ELF-1 (cell line): ENCODE measurements at regions not wholly inside any gene's neighbourhood (a gene's known extent, or its start where the extent isn't known, plus 50 kb on each side); places are given as distances from the start of the nearest gene placed in this dataset.
A peak's percentile ranks its signal among the peaks of the same experiment; 100 is the strongest.

Source experiments
- DNase-seq: peaks from one replicate; pipeline ENCODE4 v3.0.0-alpha.2; 2016; ENCODE audit warnings: low read depth, low spot score

- no peak for DNase-seq
These were observed 136.2 kb downstream of the HMX1 start for GRCh38 chr4:8735236-8736089.

DNA sequence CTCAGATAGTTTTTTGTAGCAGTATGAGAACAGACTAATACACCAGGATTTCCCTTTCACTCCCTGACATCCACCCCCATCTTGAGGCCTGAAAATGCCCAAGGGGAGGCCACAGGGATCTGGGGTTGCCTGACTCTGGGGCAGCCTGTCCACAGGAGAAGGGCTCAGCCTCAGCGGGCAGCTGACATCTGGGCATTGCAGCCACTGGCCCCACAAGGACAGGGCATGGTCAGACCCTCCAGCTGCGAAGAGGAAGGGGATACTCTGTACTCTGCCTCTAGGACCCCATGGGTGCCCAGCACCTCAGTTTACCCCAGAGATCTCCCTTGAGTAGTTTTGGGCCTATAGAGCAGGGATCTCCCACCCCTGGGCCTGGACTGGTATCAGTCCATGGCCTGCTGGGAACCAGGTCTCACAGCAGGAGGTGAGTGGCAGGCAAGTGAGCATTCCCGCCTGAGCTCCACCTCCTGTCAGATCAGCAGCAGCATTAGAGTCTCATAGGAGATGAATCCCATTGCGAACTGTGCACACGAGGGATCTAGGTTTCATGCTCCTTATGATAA lies 138.9 kb downstream of the HMX1 start:
- DNase-seq = no peak

GRCh38 chr4:8732092-8732491 lies 139.5 kb downstream of the CPZ start:
- DNase-seq = no peak

- DNase-seq = no peak
These were observed 138.8 kb downstream of the CPZ start for GRCh38 chr4:8731364-8731763.

DNA sequence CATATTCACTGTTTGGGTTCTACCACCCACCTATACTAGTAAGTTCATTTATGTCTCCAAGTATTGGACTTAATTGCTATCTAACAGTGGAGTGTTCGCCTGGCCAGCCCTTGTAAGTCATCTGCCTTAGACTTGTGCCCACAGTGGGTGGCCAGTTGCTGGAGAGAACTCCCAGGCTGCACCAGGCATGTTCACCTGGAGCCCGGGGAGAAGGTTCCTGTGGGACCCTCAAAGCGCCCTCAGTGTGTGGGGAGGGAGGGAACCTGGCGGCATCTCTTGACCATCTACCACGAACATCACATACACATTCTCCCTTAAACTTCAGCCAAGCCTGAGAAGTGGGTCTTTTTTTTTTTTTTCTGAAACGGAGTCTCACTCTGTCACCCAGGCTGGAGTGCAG lies 138.1 kb downstream of the CPZ start:
- DNase-seq = no peak

- DNase-seq = no peak
These were observed 137.6 kb downstream of the CPZ start for GRCh38 chr4:8730159-8730558.

DNA sequence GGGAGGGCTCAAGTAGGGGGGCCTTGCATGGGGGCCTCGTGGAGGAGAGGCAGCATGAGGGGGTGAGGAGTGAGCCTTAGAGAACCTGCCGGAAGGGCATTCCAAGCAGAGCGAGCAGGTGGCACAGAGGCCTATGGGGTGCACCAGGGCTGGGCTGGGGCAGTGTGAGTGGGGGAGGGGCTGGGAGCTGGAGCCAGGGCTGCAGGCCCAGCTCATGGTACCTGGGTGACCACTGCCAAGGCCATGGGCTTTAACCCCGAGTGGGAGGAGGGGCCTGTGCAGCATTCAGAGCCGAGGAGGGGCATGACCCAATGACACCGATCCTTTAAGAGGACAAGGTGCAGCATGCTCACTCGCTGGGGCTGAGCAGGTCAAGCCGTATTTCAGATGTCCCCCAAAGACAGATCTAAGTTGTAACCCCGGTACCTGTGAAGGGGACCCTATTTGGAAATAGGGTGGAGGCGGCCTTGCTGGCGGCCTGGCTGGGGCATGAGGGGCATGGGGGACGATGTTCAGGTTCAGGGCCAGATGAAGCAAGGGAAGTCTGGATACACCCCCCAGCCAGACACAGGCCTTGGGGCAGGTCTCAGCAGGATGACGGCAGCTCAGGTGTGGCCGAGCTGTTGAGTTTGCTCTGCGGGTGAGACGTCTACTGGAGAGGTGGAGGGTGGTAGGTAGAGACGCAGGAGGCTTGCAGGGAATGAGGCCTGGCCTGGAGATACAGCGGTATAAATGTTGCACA lies 137.0 kb downstream of the CPZ start:
- DNase-seq = no peak

- no peak for DNase-seq
These were observed 136.2 kb downstream of the CPZ start for GRCh38 chr4:8728536-8729407.

GRCh38 chr4:8727546-8728510 lies 135.3 kb downstream of the CPZ start:
- no peak for DNase-seq

- DNase-seq = no peak
These were observed 134.6 kb downstream of the CPZ start for GRCh38 chr4:8727131-8727530.

GRCh38 chr4:8726344-8726851 lies 133.8 kb downstream of the CPZ start:
- no peak for DNase-seq

DNA sequence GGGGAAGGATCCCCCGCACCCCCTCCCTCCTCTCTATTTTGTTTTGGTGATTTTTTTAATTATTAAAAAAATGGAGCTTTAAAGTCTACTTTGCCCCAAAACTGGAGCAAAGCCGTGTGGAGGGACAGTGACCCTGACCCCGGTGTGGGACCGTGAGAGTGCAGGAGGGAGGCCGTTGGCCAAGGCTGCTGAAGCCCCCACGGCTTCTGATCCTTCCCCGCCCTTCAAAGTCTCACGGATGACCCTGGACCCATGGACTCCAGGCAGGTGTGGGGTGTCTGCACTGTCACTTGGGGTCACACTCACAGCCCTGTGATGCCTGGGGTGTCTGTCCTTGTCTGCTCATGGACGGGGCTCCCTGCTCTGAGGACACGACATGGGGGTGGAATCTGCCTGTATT lies 133.3 kb downstream of the CPZ start:
- no peak for DNase-seq

DNA sequence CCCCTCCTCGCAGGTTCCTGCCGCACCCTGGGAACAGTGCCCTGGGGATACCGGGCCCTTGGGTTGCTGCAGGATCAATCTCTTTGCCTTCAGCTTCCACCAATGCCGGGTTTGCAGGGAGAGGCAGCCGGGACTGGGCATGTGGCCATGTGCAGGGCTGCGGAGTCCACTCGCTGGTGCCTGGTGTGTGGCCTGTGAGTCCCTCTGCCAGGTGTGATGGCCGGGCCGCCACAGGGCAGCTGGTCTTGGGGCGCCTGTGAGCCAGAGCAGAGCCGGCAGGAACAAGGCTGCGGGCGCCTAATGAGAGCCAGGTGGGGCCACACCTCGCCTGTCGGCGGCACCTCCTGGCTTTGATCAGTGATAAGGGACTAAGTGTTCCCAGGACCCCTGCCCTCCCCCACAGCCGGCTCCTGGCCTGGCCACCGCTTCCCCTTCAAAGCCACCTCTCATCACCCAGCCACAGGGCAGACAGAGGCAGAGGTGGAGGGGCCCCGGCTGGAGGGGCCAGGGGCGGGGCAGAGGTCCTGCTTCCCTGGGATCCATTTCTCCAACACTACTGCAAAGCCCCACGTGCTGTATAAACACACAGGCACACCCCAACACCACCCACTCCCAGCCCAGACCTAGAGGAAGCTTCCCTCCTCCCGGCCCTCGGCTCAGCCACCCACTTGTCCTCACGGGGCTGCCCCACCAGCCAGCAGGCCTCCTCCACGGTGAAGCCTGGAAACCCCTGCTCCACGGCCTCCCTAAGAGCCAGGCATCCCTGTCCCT lies 132.7 kb downstream of the CPZ start:
- peak; percentile 49 for DNase-seq

- DNase-seq = no peak
These were observed 132.0 kb downstream of the CPZ start for GRCh38 chr4:8724436-8725070.

- no peak for DNase-seq
These were observed 130.8 kb downstream of the CPZ start for GRCh38 chr4:8723222-8723980.

DNA sequence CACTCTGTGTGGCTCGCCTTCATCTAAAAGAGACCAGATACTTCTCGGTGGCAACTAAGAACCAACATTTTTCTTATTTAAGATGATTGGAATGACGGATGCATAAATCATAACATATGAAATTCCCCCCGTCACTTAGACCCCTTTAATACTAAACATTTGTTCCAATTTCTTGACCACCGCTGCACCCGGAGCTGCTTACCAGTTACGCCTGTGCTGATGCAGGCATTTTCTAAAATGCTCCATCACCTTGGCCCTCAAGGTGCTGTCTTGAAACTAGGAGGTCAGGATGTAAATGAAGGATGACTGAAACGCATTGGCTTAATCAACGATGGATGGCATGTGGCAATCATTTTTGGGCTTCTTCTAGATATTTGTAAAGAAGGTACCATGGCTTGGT lies 130.0 kb downstream of the CPZ start:
- DNase-seq = no peak

- no peak for DNase-seq
These were observed 129.1 kb downstream of the CPZ start for GRCh38 chr4:8721621-8722020.

DNA sequence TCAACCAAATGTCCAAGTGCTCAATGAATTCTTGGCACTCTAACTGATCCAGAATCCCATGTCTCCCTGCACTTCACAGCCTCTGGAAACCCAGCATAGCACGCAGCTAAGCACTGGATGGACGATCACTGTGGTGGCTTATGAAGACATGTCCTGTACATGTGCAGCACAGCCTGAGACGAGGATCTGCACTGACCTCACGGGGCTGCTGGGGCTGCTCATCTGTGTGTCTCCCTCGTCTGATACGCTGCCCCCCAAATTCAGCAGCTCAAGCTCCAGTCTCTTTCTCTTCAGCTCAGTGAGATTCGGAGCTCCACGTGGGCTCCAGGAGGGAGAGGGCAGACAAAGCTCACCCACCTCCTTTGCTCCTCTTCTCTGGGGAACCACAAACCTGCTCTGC lies 126.9 kb downstream of the CPZ start:
- DNase-seq = no peak
